ENCODE measurements at regions not wholly inside any gene's neighbourhood (a gene's known extent, or its start where the extent isn't known, plus 50 kb on each side); places are given as distances from the start of the nearest gene placed in this dataset.

DNA sequence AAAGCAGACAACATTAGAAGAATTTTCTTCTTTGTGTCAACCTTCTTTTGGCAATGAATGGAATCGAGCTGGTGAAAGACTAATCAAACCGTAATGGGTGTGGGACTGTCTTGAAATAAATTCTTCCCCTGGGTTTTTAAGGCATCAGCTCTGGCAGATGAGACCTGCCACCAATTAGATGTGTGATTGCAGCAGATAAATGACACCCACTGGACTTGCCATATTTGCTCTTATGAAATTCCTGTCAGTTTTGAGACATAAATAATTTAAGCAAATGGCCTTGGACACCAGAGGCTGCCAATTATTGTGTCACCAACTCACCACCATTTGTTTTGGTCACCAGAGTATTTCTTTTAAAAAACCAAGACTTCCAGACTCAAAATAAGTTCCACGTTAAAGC is 135.9 kb upstream of the RGMB start:
- TF ChIP-seq, protein P1, sequence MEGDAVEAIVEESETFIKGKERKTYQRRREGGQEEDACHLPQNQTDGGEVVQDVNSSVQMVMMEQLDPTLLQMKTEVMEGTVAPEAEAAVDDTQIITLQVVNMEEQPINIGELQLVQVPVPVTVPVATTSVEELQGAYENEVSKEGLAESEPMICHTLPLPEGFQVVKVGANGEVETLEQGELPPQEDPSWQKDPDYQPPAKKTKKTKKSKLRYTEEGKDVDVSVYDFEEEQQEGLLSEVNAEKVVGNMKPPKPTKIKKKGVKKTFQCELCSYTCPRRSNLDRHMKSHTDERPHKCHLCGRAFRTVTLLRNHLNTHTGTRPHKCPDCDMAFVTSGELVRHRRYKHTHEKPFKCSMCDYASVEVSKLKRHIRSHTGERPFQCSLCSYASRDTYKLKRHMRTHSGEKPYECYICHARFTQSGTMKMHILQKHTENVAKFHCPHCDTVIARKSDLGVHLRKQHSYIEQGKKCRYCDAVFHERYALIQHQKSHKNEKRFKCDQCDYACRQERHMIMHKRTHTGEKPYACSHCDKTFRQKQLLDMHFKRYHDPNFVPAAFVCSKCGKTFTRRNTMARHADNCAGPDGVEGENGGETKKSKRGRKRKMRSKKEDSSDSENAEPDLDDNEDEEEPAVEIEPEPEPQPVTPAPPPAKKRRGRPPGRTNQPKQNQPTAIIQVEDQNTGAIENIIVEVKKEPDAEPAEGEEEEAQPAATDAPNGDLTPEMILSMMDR (IDR thresholded peaks at IDR 0.05) = no peak
- TF ChIP-seq ZNF671 (CRISPR knock-in tag; IDR thresholded peaks at IDR 0.05) (no peak), ELF4 (CRISPR knock-in tag; IDR thresholded peaks at IDR 0.05; ENCODE audit: low read depth) (no peak), NFE2L1 (CRISPR knock-in tag; IDR thresholded peaks at IDR 0.05) (no peak), TEAD1 (CRISPR knock-in tag; IDR thresholded peaks at IDR 0.05) (no peak)
- TF ChIP-seq, protein P2, sequence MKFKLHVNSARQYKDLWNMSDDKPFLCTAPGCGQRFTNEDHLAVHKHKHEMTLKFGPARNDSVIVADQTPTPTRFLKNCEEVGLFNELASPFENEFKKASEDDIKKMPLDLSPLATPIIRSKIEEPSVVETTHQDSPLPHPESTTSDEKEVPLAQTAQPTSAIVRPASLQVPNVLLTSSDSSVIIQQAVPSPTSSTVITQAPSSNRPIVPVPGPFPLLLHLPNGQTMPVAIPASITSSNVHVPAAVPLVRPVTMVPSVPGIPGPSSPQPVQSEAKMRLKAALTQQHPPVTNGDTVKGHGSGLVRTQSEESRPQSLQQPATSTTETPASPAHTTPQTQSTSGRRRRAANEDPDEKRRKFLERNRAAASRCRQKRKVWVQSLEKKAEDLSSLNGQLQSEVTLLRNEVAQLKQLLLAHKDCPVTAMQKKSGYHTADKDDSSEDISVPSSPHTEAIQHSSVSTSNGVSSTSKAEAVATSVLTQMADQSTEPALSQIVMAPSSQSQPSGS (CRISPR knock-in tag; IDR thresholded peaks at IDR 0.05; ENCODE audit: borderline replicate concordance, low read depth) = no peak

Measured in WTC11 (cell line).